ENCODE measurements at regions not wholly inside any gene's neighbourhood (a gene's known extent, or its start where the extent isn't known, plus 50 kb on each side); places are given as distances from the start of the nearest gene placed in this dataset.
"Not testable (repeated sequence)": the region's sequence is repeated elsewhere in the genome, so short reads cannot be mapped to it uniquely, and the experiment has no call there.

DNA sequence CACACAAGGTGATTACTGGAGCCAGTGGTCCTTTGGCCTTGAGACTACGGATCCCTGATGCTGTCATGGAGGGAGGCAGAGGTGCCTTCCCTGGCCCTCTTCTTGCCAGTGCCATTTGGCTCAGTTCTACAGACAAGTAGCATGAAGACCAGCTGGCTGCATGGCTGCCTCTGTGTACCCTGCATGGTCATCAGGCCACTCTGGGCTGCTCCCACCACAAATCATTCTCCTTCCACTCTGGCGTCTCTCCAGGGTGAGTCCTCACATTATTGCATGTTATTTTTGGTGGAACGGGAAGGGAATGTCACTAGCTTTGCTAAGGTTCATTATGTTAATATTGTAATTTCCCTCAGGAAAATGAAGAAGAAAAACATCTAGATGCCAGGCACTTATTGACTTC is 229.8 kb downstream of the VAPA start:
- no peak for DNase-seq

GRCh38 chr18:10145546-10145945 is 231.7 kb downstream of the VAPA start:
- DNase-seq, result no peak

DNA sequence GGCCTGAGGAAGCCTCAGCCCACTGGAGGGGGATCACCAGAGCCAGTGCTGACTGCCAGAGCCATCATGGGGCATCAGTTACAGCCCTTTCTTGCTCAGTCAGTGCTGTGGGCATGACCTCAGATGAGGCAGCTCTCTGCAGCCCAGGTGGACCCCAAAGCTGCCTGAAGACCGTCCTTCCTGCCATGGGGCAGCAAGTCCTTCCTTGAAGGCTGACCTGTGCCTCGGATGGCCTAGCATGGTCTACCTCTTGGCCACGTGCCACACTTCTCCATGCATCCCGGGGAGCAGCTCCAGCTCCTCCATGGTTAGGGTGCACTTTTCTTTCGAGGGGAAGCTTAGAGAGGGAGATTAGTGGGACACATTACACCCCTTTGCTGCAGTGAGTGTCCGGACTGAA is 233.4 kb downstream of the VAPA start:
- no peak for DNase-seq

GRCh38 chr18:10147752-10148151 is 233.9 kb downstream of the VAPA start:
- no peak for DNase-seq

DNA sequence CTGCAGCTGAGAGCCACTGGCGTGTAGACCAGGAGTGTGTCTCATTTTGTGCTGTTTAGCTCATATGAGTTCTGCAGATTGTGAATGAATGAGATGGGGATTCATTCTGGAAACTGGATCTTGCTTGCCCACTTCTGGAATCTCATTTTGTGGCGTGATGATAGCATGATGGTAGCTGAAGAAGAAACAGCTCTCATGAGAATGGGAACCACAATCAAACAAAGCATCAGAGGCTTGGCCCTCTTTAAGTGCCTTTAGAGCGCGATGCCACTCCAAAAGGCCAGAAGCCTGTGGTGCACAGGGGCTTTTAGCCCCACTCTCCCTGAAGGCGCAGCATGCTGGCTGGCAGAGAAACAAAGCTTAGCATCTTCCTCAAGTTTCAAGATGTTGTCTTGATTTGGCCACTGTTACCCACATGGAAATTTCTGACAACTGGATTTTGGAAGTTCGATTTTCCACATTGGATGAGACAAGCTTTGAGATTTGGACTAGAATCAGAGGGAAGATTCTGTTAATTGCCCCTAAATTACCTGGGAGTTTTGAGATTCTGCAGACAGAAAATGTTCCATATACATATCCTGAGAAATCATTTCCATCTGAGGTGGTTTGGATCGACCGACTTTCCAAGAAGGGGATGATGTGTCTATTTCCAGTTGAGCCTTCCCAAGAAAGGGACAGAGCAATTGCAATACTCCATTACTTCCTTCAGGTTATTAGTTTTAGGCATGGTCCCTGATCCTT is 234.5 kb downstream of the VAPA start:
- DNase-seq, result no peak

DNA sequence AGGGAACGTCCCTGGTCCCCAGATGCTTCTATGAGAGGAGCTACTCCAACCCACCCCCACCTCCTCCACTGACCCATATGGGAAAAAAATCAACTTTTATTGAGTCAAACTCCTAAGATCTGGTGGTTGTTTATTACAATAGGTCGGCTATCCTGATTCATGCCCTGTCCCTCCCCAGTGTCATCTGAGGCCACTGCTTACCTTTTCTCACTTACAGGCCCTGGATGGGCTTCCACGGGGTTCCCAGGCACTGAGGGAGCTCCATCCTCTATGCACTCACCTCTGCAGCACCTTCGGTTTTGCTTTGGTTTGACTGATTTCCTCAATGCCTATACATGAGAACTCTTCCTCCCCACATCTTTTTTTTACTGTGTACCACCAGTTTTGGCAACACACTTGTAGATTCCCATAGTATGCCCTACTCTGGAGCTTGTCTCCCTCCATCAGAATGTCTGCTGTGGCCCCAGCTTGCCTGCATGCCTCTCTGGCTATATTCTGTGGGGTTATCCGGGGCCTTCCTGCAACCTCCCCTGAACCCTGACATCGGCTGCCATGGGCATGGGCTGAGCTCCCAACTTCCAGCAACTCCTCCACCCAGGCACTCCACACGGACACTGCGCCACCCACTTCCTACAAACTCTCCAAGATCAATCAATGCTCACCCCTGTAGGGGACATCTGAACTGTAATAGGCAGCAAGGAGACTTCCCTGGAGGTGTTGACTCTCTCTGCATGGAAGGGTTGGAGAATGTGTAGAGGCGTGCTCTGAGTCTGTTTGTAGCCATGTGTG is 236.1 kb downstream of the VAPA start:
- no peak for DNase-seq

- not testable (repeated sequence) for DNase-seq
Measured at GRCh38 chr18:10150576-10150975, 236.8 kb downstream of the VAPA start.

DNA sequence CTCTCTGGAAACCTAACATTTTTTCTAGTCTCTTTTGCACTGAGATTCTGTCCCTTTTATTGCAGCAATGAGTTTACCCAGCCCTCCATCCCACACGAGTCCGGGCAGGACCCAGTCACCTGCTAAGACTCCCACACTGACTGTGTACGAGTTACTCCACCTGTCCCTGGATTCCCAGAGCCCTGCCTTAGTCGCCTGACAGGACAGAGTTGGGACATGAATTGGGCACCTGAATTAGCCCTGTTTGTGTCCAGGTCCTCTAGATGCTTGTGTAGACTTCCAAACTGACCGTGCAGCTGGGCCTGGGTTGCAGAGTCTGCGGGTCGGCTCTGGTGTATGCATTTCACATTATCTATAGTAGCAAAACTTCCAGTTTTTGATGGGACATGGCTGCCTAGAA is 238.7 kb downstream of the VAPA start:
- no peak for DNase-seq

- DNase-seq, result no peak
Measured at GRCh38 chr18:10153924-10154752, 240.3 kb downstream of the VAPA start.

DNA sequence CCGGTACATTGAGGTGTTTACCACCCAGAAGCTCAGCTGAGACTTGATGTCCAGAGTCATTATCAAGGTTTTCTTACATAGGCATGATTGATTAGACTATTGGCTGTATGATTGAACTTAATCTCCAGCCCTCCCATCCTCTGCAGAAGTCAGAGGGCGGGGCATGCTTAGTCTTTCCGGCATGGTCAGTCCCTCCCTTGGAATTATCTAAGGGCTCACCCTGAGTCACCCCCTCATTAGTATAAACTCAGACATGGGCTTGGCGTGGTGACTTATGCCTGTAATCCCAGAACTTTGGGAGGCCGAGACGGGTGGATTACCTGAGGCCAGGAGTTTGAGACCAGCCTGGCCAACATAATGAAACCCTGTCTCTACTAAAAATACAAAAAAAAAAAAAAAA is 243.9 kb downstream of the VAPA start:
- DNase-seq, result no peak

GRCh38 chr18:10160251-10160650 is 246.4 kb downstream of the VAPA start:
- no peak for DNase-seq

GRCh38 chr18:10161315-10161714 is 247.5 kb downstream of the VAPA start:
- DNase-seq, result no peak

DNA sequence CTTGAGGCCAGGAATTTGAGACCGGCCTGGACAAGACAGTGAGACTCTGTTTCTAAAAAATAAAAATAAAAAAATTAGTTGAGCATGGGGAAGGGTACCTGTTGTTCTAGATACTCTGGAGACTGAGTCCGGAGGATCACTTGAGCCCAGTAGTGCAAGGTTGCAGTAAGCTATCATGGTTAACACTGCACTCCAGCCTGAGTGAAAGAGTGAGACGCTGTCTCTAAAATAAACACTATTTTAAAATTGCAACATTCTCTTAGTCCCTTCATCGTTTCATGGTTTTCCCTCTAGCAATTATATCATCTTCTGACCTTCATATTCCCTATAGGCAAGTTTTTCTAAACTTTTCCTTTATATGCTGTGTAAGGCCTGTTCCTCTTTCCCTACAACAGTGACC is 248.5 kb downstream of the VAPA start:
- no peak for DNase-seq

DNA sequence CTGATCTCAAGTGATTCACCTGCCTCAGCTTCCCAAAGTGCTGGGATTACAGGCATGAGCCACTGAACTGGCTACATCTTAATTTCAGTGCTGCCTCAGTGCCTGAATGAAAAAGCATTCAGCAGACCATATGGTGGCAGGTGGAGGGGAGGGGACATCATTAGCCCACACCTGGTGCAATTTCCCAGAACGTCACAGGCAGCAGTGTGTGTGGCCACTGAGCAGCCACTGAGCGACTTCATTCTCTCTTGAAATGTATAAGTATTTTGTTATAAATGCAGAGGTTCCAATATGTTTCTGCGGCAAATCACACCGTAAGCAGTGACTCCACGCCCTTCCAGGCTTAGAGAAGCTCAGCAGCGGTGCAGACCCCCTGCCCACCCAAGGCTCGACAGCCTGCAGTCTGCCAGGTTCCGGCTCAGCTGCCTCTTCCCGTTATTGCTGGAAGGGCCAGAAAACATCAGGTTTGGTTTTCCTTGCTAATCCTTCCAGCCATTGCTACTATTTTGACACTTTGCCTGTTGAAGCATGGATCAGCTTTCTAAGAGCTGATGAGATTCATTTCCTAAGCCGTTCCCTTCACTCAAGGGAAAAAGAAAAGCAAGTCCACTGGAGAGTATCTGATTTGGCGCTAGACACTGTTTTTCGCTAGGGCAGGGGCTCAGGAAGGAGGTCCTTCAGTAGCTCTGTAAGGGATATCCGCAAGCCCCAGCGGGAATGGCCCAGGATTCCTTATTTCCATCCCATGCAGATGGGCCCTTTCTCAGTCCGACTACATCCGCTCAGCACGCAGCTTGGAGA is 250.7 kb downstream of the VAPA start:
- no peak for DNase-seq

- no peak for DNase-seq
Measured at GRCh38 chr18:10166164-10166807, 252.5 kb downstream of the VAPA start.

DNA sequence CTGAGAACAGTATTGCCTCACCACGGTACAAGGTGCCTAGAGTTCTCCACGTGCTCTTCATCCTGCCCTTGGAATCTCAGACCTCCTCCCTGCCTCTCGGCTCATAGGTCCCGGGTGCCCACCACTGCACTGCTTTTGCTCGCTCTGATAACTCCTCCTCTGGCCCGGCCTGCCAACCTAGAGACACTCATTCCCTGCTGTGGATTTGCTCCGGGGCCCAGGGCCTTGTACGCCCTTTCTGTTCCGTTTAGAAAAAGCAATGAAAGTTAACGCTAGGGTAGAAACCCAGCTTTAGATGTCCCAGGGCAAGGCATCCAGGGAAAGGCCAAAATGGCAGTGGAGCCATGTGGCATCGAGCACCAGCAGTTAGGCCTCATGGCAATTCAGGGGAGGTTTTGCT is 253.9 kb downstream of the VAPA start:
- no peak for DNase-seq

DNA sequence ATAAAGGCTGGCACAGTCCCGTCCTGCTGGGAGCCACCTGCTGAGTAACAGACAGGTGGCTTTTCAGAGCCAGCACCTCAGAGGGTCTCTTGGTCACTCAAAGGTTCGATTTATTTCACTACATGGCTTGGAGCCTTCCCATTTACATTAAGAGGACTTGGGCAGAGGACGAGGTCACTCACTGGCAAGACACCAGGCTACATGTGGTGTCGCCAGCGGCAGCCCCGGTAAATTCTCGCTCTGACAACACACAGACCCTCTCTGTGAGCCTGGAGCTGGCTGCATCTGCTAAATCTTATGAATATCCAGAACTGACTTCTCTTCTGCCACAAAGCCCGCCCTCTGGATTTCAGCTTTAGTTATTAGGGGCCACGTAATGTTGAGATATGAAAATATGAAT is 254.7 kb downstream of the VAPA start:
- no peak for DNase-seq

DNA sequence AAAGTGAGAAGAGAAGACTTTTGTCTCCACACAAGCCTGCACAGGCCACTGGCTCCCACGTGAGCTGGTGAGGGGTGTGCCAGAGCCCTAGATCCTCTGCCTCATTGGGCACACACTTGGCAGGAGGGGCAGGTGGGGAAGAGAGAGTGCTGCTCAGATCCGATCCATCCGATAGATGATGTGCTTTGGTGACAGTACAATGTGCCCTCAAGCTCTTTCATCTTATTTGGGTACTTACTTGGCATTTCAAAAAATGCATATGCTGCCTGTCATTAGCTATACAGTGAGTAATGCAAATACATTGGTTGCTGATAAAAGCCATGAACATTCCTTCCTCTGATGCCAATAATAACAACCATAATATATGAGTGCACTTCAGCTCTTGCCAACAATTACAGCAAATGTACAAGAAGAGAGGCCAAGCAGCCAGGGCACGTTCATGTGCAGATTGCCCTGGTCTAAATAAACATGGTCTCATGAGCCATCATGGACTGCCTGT is 255.3 kb downstream of the VAPA start:
- peak; percentile 60 for DNase-seq

DNA sequence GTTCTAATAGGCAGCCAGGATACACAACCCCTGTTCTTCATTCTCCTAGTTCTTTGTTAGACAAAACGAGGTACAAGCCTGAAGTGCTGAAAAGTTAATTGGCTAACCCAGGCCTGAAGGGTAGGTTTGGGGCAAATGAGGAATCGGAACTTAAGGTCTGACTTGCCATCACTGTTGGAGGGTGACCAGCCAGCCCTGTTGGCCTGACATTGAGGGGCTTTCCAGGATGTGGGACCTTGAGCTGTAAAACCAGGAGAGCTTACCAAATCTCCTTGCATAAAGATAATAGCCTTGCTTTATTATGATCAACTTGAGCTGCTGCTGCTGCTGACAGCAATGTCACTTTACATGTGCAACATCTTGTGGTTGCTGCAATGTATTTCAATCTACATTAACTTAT is 256.0 kb downstream of the VAPA start:
- no peak for DNase-seq

- DNase-seq, result peak; percentile 9
Measured at GRCh38 chr18:10170375-10170774, 256.6 kb downstream of the VAPA start.

- not testable (repeated sequence) for DNase-seq
Measured at GRCh38 chr18:10175333-10175732, 261.5 kb downstream of the VAPA start.

- DNase-seq, result not testable (repeated sequence)
Measured at GRCh38 chr18:10179326-10179725, 265.5 kb downstream of the VAPA start.

All from NCI-H1092 treated with DMSO at 0.1 percent for 48 hours (cell line).